ENCODE measurements at regions not wholly inside any gene's neighbourhood (a gene's known extent, or its start where the extent isn't known, plus 50 kb on each side); places are given as distances from the start of the nearest gene placed in this dataset.

- no peaks in the 10 kb centered on the region for H3K4me1 ChIP-seq
- no peak overlapping the region for H3K4me2 ChIP-seq
- peaks cover 31 to 46% (median 38%) of the 10 kb centered on the region in 11 experiments for H3K9me3 ChIP-seq (replicated peaks in 1 of 11)
- H3K27ac ChIP-seq = no peak overlapping the region
- no peak overlapping the region for H3K9ac ChIP-seq
- H3K27me3 ChIP-seq = peaks cover 98 to 100% (median 100%) of the 10 kb centered on the region in 11 experiments
- no peak overlapping the region for H3K4me3 ChIP-seq
- H4K20me1 ChIP-seq = peaks cover 0 to 15% (median 0%) of the 10 kb centered on the region in 11 experiments; a peak in 4 of 22 replicates
- TF ChIP-seq Cebpa-rat (IDR thresholded peaks at IDR 0.05) = no peak
- no peaks in the 10 kb centered on the region for H3K36me3 ChIP-seq
Observed at GRCh38 chr15:96412906-96413231, 82.4 kb downstream of the NR2F2 start.

- peaks cover 0 to 15% (median 0%) of the 10 kb centered on the region in 11 experiments; a peak in 4 of 22 replicates for H4K20me1 ChIP-seq
- no peak overlapping the region for H3K4me2 ChIP-seq
- peaks cover 100% of the 10 kb centered on the region in 11 experiments for H3K27me3 ChIP-seq
- no peak overlapping the region for H3K9ac ChIP-seq
- H3K36me3 ChIP-seq = no peaks in the 10 kb centered on the region
- no peak overlapping the region for H3K27ac ChIP-seq
- TF ChIP-seq Cebpa-rat (IDR thresholded peaks at IDR 0.05) = no peak
- peaks cover 31 to 44% (median 36%) of the 10 kb centered on the region in 11 experiments for H3K9me3 ChIP-seq (replicated peaks in 1 of 11)
- H3K4me3 ChIP-seq = no peak overlapping the region
- no peaks in the 10 kb centered on the region for H3K4me1 ChIP-seq
Observed at GRCh38 chr15:96413657-96414056, 83.2 kb downstream of the NR2F2 start.

GRCh38 chr15:96414875-96415274 lies 84.4 kb downstream of the NR2F2 start:
- TF ChIP-seq Cebpa-rat (IDR thresholded peaks at IDR 0.05) = no peak

GRCh38 chr15:96415513-96416217 lies 85.2 kb downstream of the NR2F2 start:
- Histone ChIP-seq H3K4me3 (no peak overlapping the region), H3K27ac (no peak overlapping the region), H3K9ac (no peak overlapping the region), H3K4me1 (no peaks in the 10 kb centered on the region), H3K4me2 (no peak overlapping the region), H3K27me3 (peaks cover 80 to 90% (median 86%) of the 10 kb centered on the region in 11 experiments), H3K9me3 (replicated peaks in 1 of 11) (peaks cover 18 to 26% (median 21%) of the 10 kb centered on the region in 11 experiments), H4K20me1 (peaks cover 0 to 15% (median 0%) of the 10 kb centered on the region in 11 experiments; a peak in 4 of 22 replicates), H3K36me3 (no peaks in the 10 kb centered on the region)
- TF ChIP-seq Cebpa-rat (IDR thresholded peaks at IDR 0.05) = no peak

More at GRCh38 chr15:96414875-96415274, 84.4 kb downstream of the NR2F2 start:
- Histone ChIP-seq H3K4me1 (no peaks in the 10 kb centered on the region), H3K27ac (no peak overlapping the region), H3K9ac (no peak overlapping the region), H3K36me3 (no peaks in the 10 kb centered on the region), H3K27me3 (peaks cover 87 to 98% (median 94%) of the 10 kb centered on the region in 11 experiments), H3K9me3 (replicated peaks in 1 of 11) (peaks cover 19 to 32% (median 24%) of the 10 kb centered on the region in 11 experiments), H4K20me1 (peaks cover 0 to 15% (median 0%) of the 10 kb centered on the region in 11 experiments; a peak in 4 of 22 replicates), H3K4me2 (no peak overlapping the region), H3K4me3 (no peak overlapping the region)

GRCh38 chr15:96416218-96416933 lies 85.9 kb downstream of the NR2F2 start:
- H3K4me2 ChIP-seq = no peak overlapping the region
- no peaks in the 10 kb centered on the region for H3K4me1 ChIP-seq
- H3K4me3 ChIP-seq = no peak overlapping the region
- TF ChIP-seq Cebpa-rat (IDR thresholded peaks at IDR 0.05) = no peak
- H3K27ac ChIP-seq = no peak overlapping the region
- H3K27me3 ChIP-seq = peaks cover 72 to 83% (median 79%) of the 10 kb centered on the region in 11 experiments
- peaks cover 18 to 26% (median 21%) of the 10 kb centered on the region in 11 experiments for H3K9me3 ChIP-seq (replicated peaks in 1 of 11)
- no peak overlapping the region for H3K9ac ChIP-seq
- H3K36me3 ChIP-seq = no peaks in the 10 kb centered on the region
- H4K20me1 ChIP-seq = peaks cover 0 to 8% (median 0%) of the 10 kb centered on the region in 11 experiments; a peak in 4 of 22 replicates

- Histone ChIP-seq H3K4me3 (no peak overlapping the region), H3K36me3 (no peaks in the 10 kb centered on the region), H3K9me3 (replicated peaks in 1 of 11) (peaks cover 18 to 26% (median 21%) of the 10 kb centered on the region in 11 experiments), H4K20me1 (peaks cover 0 to 8% (median 0%) of the 10 kb centered on the region in 11 experiments; a peak in 4 of 22 replicates), H3K4me1 (no peaks in the 10 kb centered on the region), H3K9ac (no peak overlapping the region), H3K27me3 (peaks cover 65 to 75% (median 71%) of the 10 kb centered on the region in 11 experiments), H3K4me2 (no peak overlapping the region), H3K27ac (no peak overlapping the region)
- TF ChIP-seq Cebpa-rat (IDR thresholded peaks at IDR 0.05) = no peak
Observed at GRCh38 chr15:96416934-96417759, 86.6 kb downstream of the NR2F2 start.

- no peak overlapping the region for H3K4me3 ChIP-seq
- TF ChIP-seq Cebpa-rat (IDR thresholded peaks at IDR 0.05) = no peak
- H3K4me1 ChIP-seq = no peaks in the 10 kb centered on the region
- H3K9me3 ChIP-seq (replicated peaks in 1 of 11) = peaks cover 18 to 26% (median 21%) of the 10 kb centered on the region in 11 experiments
- H3K27ac ChIP-seq = no peak overlapping the region
- H3K36me3 ChIP-seq = no peaks in the 10 kb centered on the region
- H3K9ac ChIP-seq = no peak overlapping the region
- H4K20me1 ChIP-seq = peaks cover 0 to 5% (median 0%) of the 10 kb centered on the region in 11 experiments; a peak in 3 of 22 replicates
- H3K4me2 ChIP-seq = no peak overlapping the region
- peaks cover 59 to 69% (median 65%) of the 10 kb centered on the region in 11 experiments for H3K27me3 ChIP-seq
Observed at GRCh38 chr15:96417760-96418130, 87.2 kb downstream of the NR2F2 start.

GRCh38 chr15:96418146-96418545 lies 87.6 kb downstream of the NR2F2 start:
- Histone ChIP-seq H3K27ac (no peak overlapping the region), H3K4me2 (no peak overlapping the region), H3K27me3 (peaks cover 55 to 65% (median 61%) of the 10 kb centered on the region in 11 experiments)

More at GRCh38 chr15:96418146-96418545, 87.6 kb downstream of the NR2F2 start:
- no peak overlapping the region for H3K9ac ChIP-seq
- peaks cover 0 to under 1% (median 0%) of the 10 kb centered on the region in 11 experiments; a peak in 2 of 22 replicates for H4K20me1 ChIP-seq
- H3K4me3 ChIP-seq = no peak overlapping the region
- TF ChIP-seq Cebpa-rat (IDR thresholded peaks at IDR 0.05) = no peak
- no peaks in the 10 kb centered on the region for H3K4me1 ChIP-seq
- peaks cover 18 to 26% (median 21%) of the 10 kb centered on the region in 11 experiments for H3K9me3 ChIP-seq (replicated peaks in 1 of 11)
- H3K36me3 ChIP-seq = no peaks in the 10 kb centered on the region

Measured in BLaER1 treated with 17β-estradiol and CSF1 and Interleukin-3, amounts not matched to agents 10 nM and 100 nM (cell line).